ENCODE measurements at regions not wholly inside any gene's neighbourhood (a gene's known extent, or its start where the extent isn't known, plus 50 kb on each side); places are given as distances from the start of the nearest gene placed in this dataset.

- TF ChIP-seq CTCF (IDR thresholded peaks at IDR 0.05; ENCODE audit: insufficient read depth, low read depth, low read length) (no peak), EZH2 (IDR thresholded peaks at IDR 0.05; ENCODE audit: insufficient read depth, low read length) (no peak)
Measured at GRCh38 chr1:166701603-166702100, 137.6 kb upstream of the POGK start.
